Small intestine (tissue), 7 donors: ENCODE measurements at regions not wholly inside any gene's neighbourhood (a gene's known extent, or its start where the extent isn't known, plus 50 kb on each side); places are given as distances from the start of the nearest gene placed in this dataset.

ENCODE experiments used
- DNase-seq, 2 donors: peaks; one replicate each; pipeline versions ENCODE4 v3.0.0 to v3.0.0-alpha.2; 2013
- FAIRE-seq: peaks from 2 replicates; lab custom pipeline; 2012; peaks lifted over from hg19 to GRCh38; lab: Jason Lieb, UNC
- H3K27ac ChIP-seq, 3 donors: one replicate each; pipeline ENCODE4 v1.5.1; 2013; ENCODE audit warnings: low read length in 2 of 3, mild to moderate bottlenecking in 2 of 3, control low read depth in 1 of 3, inconsistent platforms in 1 of 3, low read depth in 1 of 3, moderate library complexity in 1 of 3
- H3K27me3 ChIP-seq, 3 donors: one replicate each; pipeline ENCODE4 v1.6.1; 2013; ENCODE audit warnings: low read length in 3 of 3, inconsistent platforms in 1 of 3; ENCODE audit not compliant: control insufficient read depth in 3 of 3, insufficient read depth in 3 of 3
- H3K36me3 ChIP-seq, 3 donors: one replicate each; pipeline ENCODE4 v1.6.1; 2013; ENCODE audit warnings: low read length in 3 of 3, inconsistent platforms in 1 of 3, low read depth in 1 of 3, mild to moderate bottlenecking in 1 of 3, moderate library complexity in 1 of 3; ENCODE audit not compliant: control insufficient read depth in 3 of 3, insufficient read depth in 2 of 3
- H3K4me1 ChIP-seq, 3 donors: one replicate each; pipeline ENCODE4 v1.6.1; 2013; ENCODE audit warnings: low read length in 2 of 3, inconsistent platforms in 1 of 3, low read depth in 1 of 3, mild to moderate bottlenecking in 1 of 3, moderate library complexity in 1 of 3; ENCODE audit not compliant: control insufficient read depth in 3 of 3, insufficient read depth in 2 of 3
- H3K4me3 ChIP-seq, 3 donors: one replicate each; pipeline ENCODE4 v1.5.1; 2013; ENCODE audit warnings: low read length in 3 of 3, control low read depth in 1 of 3, inconsistent platforms in 1 of 3, low read depth in 1 of 3, mild to moderate bottlenecking in 1 of 3, moderate library complexity in 1 of 3
- H3K9me3 ChIP-seq, 2 donors: one replicate each; pipeline ENCODE4 v1.6.1; 2013; ENCODE audit warnings: low read depth in 1 of 2, low read length in 1 of 2; ENCODE audit not compliant: control insufficient read depth in 2 of 2, insufficient read depth in 1 of 2
- WGBS, 3 donors: extraction: QIAGEN DNeasy Blood & Tissue Kit; methylation state at CpG; one replicate each; pipeline ENCODE4 v1.1.7; 2013; 5-methylcytosine and 5-hydroxymethylcytosine counted together
- donor health status: healthy with polysubstance abuse.
- donor health status: control.
- donor health status: control.
- donor health status: Bipolar disorder and iron deficiency.
- donor health status: healthy.

GRCh38 chr2:4357121-4357520 lies 653.7 kb downstream of the DCDC2C start:
- DNase-seq (no peak), FAIRE-seq (no peak)
- H3K27me3 ChIP-seq, result no peaks in the 10 kb centered on the region
- no peaks in the 10 kb centered on the region for H3K9me3 ChIP-seq
- no peaks in the 10 kb centered on the region for H3K4me1 ChIP-seq
- H3K27ac ChIP-seq, result no peak overlapping the region
- H3K36me3 ChIP-seq, result no peaks in the 10 kb centered on the region
- no peak overlapping the region for H3K4me3 ChIP-seq
- WGBS, 3 donors, result 53 to 73% (median 70%) methylated on average over 8 of the region's 8 CpGs

DNA sequence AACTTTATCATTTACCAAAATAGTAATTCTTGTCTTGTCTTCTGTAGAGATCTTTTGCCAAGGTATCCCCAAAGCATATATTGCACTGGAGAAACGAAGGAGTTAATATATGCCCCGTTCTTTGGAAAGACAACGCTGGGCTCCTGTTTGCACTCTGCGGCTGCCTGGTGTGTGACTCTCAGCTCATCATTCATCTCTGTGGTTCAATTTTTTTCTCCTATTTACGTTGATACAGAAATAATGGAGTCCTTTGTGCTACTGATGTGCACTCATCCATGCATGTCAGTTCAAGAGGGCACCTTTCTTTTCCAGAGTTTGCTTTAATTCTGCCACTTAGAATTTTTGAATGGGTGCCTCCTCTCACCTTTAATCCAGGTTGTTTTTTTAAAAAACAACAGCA lies 655.5 kb downstream of the DCDC2C start:
- Histone ChIP-seq H3K9me3 (no peaks in the 10 kb centered on the region), H3K36me3 (no peaks in the 10 kb centered on the region), H3K27me3 (no peaks in the 10 kb centered on the region), H3K27ac (no peak overlapping the region), H3K4me3 (no peak overlapping the region), H3K4me1 (no peaks in the 10 kb centered on the region)
- no peak for FAIRE-seq
- no peak for DNase-seq
- WGBS, 3 donors, result 67 to 73% (median 71%) methylated on average over 5 of the region's 5 CpGs

DNA sequence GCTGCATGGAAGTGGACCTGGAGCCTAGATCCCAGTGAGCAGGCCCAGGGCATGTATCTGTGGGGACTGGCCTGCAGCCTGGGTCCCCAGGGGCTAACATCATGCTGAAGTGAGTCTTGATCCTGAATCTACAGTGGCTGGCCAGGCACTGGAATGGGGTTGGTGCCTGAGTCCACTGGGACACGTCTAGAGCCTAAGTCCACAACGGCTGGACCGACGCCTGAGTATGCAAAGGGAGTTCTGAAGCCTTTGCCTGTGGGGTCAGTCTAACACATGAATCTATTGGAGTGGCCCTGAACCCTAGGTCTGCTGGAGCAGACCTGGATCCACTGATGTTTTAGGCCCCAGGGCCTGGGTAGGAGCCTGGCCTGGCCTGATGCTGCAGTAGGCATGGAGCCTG lies 665.5 kb downstream of the DCDC2C start:
- Histone ChIP-seq H3K27me3 (no peaks in the 10 kb centered on the region), H3K27ac (no peak overlapping the region), H3K36me3 (no peaks in the 10 kb centered on the region), H3K9me3 (peaks cover 0 to 21% of the 10 kb centered on the region in 2 donors), H3K4me3 (no peak overlapping the region), H3K4me1 (no peaks in the 10 kb centered on the region)
- FAIRE-seq (no peak), DNase-seq (no peak)
- WGBS, 3 donors, result 90 to 95% (median 93%) methylated on average over 4 of the region's 4 CpGs

DNA sequence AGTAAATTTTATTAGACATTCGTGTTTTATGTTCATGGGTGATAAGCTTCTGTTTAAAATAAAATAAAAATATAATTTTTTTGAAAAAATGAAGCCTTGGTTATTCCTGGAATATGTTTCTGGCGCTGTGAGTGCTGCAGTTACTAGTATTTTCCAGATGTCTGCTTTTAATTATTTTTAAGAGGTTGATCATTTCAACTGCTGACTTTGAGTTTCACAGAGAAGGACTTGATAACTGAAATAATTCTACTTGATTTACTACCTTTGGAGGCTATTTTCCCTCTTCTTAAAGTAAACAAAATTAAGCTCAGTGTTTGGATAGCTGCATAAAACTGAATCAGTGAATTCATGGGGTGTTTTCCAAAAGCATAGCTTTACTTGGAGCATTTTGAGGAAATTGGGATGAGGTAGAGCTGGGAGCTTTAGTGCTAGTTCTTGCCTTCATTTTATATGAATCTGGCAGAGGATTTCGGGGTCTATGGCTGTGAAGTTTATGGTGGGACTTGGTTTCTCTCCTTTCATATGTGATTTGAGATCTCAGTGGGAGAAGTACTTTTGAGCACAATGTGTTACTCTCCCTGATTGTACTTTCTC lies 666.5 kb downstream of the DCDC2C start:
- WGBS, 3 donors, result 26 to 45% (median 28%) methylated on average over 3 of the region's 3 CpGs
- no peaks in the 10 kb centered on the region for H3K36me3 ChIP-seq
- DNase-seq (no peak), FAIRE-seq (no peak)
- H3K4me3 ChIP-seq, result no peak overlapping the region
- H3K27me3 ChIP-seq, result no peaks in the 10 kb centered on the region
- no peak overlapping the region for H3K27ac ChIP-seq
- no peaks in the 10 kb centered on the region for H3K4me1 ChIP-seq
- peaks cover 0 to 19% of the 10 kb centered on the region in 2 donors for H3K9me3 ChIP-seq

- DNase-seq (no peak), FAIRE-seq (no peak)
- H3K27ac ChIP-seq, result no peak overlapping the region
- H3K4me1 ChIP-seq, result no peaks in the 10 kb centered on the region
- peaks cover 2 to 24% of the 10 kb centered on the region in 2 donors for H3K9me3 ChIP-seq
- H3K4me3 ChIP-seq, result no peak overlapping the region
- WGBS, 3 donors, result 66 to 69% (median 68%) methylated on average over 3 of the region's 3 CpGs
- no peaks in the 10 kb centered on the region for H3K36me3 ChIP-seq
- H3K27me3 ChIP-seq, result no peaks in the 10 kb centered on the region
Observed at GRCh38 chr2:4370422-4371090, 667.2 kb downstream of the DCDC2C start.

DNA sequence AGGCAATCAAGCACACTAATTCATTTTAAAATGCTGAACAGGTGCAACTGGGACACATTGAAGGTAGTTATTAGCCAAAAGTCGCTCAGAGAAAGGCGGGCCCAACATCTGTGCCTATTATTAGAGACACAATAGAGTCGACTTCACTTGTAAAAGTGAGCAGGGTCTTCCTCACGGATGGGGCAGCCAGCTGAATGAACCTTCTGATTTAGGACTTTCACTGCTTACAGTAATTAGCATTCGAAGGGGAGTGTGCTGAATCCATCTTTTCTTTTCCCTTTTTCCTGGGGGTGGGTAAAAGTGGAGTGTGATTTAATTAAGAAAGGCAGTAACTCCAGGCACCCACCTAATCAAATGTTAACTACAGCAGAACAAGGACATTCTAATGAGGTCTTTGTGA lies 677.7 kb downstream of the DCDC2C start:
- 35 to 42% (median 38%) methylated on average over 5 of the region's 5 CpGs for WGBS, 3 donors
- H3K4me3 ChIP-seq, result no peak overlapping the region
- no peak for FAIRE-seq
- H3K27me3 ChIP-seq, result no peaks in the 10 kb centered on the region
- H3K4me1 ChIP-seq, result no peaks in the 10 kb centered on the region
- H3K27ac ChIP-seq, result no peak overlapping the region
- DNase-seq, result no peak
- no peaks in the 10 kb centered on the region for H3K36me3 ChIP-seq
- H3K9me3 ChIP-seq, result peaks cover 0 to 7% of the 10 kb centered on the region in 2 donors

GRCh38 chr2:4381773-4382172 lies 678.4 kb downstream of the DCDC2C start:
- Histone ChIP-seq H3K27me3 (no peaks in the 10 kb centered on the region), H3K36me3 (no peaks in the 10 kb centered on the region), H3K27ac (no peak overlapping the region), H3K9me3 (peaks cover 0 to 7% of the 10 kb centered on the region in 2 donors), H3K4me3 (no peak overlapping the region), H3K4me1 (no peaks in the 10 kb centered on the region)
- no peak for FAIRE-seq
- DNase-seq, result no peak
- 49 to 68% (median 60%) methylated on average over 3 of the region's 3 CpGs for WGBS, 3 donors

- Histone ChIP-seq H3K27me3 (no peaks in the 10 kb centered on the region), H3K9me3 (peaks cover 1 to 13% of the 10 kb centered on the region in 2 donors), H3K36me3 (no peaks in the 10 kb centered on the region), H3K27ac (no peak overlapping the region), H3K4me3 (no peak overlapping the region), H3K4me1 (no peaks in the 10 kb centered on the region)
- FAIRE-seq (no peak), DNase-seq (no peak)
- WGBS, 3 donors, result 71 to 83% (median 81%) methylated on average over 3 of the region's 3 CpGs
Observed at GRCh38 chr2:4391013-4391412, 687.6 kb downstream of the DCDC2C start.
